Right renal pelvis (tissue), 4 donors: ENCODE measurements at regions not wholly inside any gene's neighbourhood (a gene's known extent, or its start where the extent isn't known, plus 50 kb on each side); places are given as distances from the start of the nearest gene placed in this dataset.
"Not testable (repeated sequence)": the region's sequence is repeated elsewhere in the genome, so short reads cannot be mapped to it uniquely, and the experiment has no call there.

Experiments
- DNase-seq, 4 donors: peaks; one replicate each; pipeline ENCODE4 v3.0.0-alpha.2; 2013; ENCODE audit warnings: low read depth in 4 of 4, low spot score in 3 of 4, missing footprints in 1 of 4

DNA sequence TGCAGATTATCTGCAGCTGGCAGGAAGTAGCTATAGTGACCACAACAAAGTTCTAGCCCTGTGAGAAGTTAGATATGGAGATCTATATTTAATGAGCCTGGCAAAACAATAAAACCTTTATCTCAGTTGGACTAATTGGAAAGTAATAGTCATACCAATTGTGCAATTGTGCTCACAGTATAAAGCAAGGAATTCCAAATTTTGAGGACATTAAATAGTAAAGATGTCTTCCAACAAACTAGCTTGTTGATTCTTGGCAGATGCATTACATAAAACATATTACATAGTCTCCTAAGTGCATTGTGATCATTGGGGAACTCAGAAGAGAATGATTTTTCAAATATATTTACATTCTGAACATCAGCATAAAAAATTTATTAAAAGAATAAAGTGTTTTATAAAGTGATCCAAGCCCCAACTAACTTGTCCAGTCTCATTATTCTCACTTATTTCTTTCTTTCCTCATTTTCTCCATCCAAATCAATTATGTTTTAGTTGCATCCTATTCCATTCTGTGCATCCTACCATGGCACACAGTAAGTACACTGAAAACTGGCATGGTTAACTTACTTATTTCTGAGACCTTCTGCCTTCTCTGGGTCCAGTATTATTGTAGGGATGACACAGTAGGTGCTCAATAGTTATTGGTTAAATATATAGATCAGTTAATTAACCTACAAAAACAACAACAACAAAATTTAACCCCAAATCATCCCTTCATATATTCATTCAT is 977.2 kb upstream of the NUDT12 start:
- no peak for DNase-seq

GRCh38 chr5:104538734-104539133 is 976.1 kb upstream of the NUDT12 start:
- DNase-seq = no peak

DNA sequence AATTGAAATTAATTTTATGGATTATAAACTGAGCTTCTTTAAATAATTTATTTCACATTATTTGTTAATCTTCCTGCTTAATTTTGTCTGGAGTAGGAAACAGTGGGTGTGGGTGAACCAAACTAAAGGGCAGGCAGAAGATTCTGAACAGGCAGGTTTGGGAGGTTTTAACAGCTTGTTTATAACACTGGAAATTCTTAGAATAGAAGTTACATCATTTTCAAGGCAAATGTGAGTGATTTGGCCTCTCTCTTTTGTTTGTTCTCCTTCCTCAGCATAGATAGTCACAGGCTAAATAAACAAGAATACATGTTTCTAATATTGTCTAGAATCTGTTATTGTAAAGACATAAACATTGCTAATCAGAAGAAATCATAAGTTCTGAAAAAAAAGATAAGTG is 970.9 kb upstream of the NUDT12 start:
- DNase-seq = no peak

DNA sequence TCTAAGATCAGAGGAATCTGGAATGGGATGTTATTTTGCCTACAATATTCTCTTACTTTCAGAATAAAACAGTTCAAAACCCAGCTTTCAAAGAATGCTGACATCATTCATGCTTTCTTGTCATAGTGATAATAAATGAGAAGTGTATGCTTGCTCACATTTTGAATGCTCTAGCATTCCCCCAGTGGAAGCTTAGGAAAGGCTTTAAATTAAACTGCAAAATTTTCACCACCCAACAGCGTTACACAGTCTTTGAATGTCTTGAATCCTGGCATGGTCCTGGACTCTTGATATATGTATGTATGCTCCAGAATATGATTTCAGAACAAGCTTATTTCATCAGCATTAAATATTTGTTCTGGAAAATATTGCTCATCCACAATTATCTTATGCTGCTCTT is 964.3 kb upstream of the NUDT12 start:
- no peak for DNase-seq

DNA sequence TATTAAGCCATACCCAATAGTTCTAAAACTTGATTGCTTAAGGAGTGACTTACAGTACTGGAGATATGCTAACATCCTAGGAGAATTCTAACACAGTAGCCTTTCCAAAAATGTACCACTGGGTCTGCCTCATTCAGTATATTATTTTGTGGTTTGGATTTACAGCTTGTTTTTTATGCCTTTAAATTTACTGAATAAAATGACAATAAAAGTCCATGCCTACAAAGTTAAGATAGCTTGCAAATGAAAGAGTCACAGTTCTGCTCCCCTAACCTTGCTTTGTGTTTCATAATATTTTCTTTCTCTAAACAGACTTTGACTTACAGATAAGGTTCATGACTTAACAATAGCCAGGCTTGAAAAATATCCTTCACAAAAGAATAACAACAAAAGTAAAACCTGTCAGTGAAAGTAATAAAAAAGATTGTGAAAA is 951.1 kb upstream of the NUDT12 start:
- DNase-seq = no peak

DNA sequence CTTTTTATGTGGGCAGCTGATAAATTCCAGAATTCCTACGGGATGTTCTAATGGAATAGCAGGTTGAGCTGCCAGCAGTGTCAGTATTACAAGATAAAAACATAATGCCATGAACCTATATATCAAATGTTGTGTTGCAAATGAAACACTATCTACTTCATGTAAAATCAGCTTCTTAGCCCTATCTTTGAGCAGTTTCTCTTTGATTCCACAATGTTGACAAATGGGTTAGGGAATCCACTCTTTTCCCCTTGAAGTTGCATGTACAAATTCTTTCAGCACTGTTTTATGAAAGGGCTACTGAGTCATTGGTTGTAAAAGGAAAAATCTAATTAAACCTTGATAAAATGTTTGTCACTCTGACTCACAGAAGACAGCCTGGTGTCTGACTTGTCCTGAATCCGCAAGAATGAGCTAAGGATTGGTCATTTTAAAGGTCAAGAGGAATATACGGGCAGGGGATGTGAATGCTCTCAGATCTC is 950.6 kb upstream of the NUDT12 start:
- DNase-seq = no peak

DNA sequence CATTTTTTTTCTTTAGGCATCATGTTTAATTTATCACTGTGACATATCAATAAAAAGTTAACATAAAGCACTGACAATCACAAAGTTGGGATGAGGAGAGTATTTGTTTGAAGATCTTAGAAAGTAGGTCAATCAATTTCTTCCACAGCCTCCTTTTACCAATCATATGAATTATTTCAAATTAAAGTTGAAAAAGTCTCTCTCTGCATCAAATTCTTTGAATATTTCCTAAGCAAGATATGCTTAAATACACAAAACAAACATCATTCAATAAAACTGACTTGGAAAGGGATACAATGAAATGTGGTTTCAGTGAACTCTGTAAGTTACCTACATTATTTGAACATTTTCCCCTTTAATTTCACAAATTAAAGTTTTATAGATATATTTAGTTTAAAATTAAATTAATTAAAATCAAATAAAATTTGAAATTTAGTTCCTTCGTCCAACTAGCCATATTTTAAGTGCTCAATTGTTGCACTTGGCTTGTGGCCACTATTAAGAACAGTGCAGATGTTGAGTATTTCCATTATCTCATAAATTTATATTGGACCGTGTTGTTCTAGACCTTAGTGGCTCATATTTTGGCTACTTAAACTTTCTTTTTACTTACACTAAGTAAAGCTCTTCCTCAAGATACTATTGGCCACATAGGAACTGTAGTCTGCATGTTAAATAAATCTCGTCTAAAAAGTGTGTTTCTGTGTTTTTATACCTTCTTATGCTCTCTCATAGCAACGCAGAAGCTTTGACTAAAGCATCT is 949.7 kb upstream of the NUDT12 start:
- DNase-seq = no peak

DNA sequence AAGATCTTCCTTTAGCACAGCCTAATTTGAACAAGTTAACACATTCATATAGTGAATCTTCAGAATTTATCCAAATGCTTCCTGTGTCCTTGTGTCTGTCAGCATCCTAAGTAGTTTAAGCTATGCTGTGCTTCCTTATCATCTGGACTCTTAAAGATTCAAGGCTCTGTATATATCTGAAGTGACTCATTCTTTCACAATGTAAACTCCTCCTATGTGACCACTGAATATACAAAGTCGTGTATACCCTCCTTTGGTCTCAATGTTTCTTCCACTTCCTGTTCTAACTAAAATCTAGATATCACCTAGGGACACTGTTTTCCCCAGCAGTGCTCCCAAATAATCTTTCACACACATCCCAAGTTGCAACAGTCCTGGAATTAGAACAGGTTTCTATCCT is 935.7 kb upstream of the NUDT12 start:
- no peak for DNase-seq

DNA sequence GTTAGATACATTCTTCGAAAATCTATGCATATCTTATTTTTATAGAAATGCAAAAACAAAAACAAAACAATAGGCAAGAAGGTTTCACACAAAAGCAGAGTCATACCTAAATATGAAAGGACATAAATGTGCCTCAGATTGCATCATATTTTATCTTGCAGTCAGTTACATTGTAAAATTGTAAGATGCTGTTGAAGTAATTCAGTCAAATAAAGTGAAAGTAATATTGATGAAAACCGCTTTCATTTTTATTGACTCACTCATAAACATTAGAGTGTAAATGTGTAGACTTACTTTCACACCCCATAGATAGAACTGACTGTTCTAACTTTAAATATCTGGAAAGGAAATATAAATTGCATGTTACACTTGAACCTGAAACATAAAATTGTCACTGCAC is 931.5 kb upstream of the NUDT12 start:
- no peak for DNase-seq

DNA sequence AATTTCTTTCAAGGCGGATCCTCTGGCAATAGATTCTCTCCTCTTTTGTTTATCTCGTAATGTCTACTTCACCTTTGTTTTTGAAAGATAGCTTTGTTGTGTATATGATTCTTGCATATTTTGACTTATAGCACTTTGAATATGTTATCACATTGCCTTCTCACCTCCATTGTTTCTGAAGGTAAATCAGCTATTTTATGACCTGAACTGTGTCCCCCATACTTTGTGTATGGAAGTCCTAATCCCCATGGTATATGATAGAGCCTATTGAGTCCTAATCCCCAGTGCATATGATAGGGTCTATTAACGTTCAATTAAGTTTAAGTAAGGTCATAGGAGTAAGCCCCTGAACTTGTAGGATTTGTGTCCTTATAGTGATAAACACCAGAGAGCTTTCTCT is 910.2 kb upstream of the NUDT12 start:
- no peak for DNase-seq

DNA sequence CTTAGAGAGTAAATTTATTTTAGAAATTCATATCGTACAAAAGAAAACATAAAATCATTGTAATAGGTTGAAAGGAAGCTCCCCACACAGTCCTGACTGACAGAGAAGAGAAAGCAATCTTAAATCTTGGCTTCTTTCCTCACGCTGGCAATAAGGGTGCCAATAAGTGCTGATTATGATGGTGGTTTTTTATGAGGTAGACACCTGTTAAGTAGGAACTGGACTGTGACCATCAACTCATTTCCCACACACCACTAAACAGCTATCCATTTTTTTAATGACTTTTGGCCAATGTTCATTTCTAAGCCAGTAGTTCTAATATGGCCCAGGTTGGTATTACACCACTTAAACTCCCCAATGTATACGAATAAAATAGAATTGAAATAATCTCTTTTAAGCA is 893.5 kb upstream of the NUDT12 start:
- no peak for DNase-seq

DNA sequence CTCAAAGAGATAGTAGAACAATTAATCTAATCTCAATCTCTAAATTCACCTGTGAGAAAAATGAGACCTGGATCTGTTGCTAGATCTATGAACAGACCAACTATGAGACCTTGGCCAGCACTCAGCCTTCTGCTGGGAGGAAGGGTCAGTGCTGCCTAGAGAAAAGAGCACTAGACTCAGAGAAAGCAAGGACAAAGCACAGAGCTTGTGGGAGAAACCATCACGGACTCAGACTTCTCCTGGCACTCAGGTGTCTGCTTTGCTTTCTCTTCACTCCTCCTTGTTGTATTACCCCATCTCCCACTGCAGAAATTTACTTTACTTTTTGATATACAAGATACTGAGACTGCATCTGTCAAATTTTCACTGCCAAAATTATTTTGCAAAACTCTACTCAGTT is 890.0 kb upstream of the NUDT12 start:
- DNase-seq = no peak

- not testable (repeated sequence) for DNase-seq
Observed at GRCh38 chr5:104451911-104452310, 889.3 kb upstream of the NUDT12 start.

DNA sequence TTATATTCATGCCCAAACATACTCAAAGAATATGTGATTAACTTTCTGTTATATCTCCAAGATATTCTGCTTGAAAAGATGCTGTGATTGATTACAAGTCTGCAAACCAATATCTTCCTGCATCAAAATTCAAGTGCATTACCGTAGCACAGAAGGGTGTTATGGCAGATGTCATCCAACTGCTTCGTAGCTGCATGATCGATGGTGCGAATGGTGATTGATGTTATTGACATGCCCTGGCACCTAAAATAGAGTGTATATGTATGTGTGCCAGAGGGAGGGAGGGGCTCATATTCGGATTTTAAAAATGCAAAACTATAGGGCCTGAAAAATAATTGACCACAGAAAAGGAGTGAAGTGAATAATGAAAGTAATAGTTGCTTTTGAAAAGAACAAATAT is 882.1 kb upstream of the NUDT12 start:
- DNase-seq = no peak

DNA sequence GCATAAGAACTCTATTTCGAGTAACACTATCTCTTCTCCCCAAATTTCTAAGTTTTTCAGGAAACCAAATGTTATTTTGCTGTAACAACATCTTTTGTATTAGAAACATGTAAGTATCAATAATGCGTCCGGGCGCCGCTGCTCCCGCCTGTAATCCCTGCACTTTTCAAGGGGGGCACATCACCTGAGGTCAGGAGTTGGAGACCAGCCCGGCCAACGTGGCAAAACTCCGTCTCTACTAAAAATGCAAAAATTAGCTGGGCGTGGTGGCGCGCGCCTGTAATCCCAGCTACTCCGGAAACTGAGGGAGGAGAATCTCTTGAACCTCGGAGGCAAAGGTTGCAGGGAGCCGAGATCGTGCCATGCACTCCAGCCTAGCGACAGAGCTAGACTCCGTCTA is 881.1 kb upstream of the NUDT12 start:
- DNase-seq = no peak

DNA sequence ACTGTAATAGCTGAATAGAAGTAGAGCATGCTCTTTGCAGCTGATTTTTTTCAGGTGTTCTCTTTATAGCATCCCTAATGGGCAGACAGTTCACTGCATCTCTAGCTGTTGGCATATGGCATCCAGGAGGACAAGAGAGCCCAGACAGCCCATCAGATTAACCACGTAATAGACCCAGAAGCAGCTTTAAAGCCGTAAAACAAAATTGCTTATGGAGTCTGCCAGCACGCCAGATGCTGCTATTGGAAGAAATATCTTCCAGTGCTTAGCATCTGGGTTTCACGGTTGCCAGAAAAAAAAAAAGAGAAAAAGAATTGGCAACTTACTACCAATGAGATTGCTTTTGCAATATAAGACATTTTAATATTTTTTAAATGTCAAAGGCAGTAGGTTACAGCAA is 869.4 kb upstream of the NUDT12 start:
- no peak for DNase-seq

- DNase-seq = no peak
Observed at GRCh38 chr5:104431002-104431620, 868.5 kb upstream of the NUDT12 start.

DNA sequence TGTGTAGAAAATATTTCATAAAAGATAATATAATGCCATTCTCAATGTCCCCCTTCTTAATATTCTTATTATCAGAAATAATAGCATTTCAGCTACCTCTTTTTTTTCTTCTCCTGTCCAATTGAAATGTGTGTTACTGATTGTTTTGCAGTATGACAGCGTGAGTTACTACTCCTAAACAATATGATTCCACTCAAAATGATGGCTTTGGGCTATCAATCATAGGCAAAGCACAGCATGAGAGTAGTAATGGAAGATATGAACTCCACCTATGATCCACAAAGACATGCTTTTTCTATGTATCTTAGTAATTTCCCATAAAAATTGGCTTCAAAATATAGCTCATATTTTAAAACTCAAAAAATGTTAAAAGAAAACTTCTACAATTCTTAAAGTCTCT is 867.3 kb upstream of the NUDT12 start:
- no peak for DNase-seq

- DNase-seq = no peak
Observed at GRCh38 chr5:104421431-104421830, 858.8 kb upstream of the NUDT12 start.

- no peak for DNase-seq
Observed at GRCh38 chr5:104418056-104418455, 855.5 kb upstream of the NUDT12 start.

DNA sequence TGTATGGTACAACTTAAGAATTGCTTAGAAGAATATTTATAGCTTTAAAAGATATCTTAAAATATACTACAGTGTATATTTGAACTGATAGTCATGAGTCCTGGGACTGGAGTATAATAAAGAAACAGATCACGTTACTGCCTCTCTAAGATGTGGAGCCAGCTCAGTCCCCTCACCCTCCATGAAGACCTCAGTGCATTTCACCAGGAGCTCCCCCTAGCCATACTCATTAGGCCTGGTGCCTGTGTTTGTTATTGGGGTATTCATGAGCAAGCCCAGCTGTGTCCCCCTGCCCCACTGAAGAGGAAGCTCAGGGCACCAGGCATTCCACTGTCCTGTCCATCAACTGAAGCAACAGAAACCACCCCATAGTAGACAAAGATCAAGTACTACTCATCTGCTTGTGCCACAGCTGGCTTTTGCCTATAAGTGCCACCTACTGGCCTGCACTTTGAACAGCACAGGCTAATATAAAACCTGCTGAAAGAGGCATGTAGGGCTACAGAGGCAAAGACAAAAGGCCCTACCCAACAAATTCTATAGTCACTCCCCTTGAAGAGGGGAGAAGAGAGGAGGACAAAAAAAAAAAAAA is 850.2 kb upstream of the NUDT12 start:
- no peak for DNase-seq
